ENCODE measurements at regions not wholly inside any gene's neighbourhood (a gene's known extent, or its start where the extent isn't known, plus 50 kb on each side); places are given as distances from the start of the nearest gene placed in this dataset.

DNA sequence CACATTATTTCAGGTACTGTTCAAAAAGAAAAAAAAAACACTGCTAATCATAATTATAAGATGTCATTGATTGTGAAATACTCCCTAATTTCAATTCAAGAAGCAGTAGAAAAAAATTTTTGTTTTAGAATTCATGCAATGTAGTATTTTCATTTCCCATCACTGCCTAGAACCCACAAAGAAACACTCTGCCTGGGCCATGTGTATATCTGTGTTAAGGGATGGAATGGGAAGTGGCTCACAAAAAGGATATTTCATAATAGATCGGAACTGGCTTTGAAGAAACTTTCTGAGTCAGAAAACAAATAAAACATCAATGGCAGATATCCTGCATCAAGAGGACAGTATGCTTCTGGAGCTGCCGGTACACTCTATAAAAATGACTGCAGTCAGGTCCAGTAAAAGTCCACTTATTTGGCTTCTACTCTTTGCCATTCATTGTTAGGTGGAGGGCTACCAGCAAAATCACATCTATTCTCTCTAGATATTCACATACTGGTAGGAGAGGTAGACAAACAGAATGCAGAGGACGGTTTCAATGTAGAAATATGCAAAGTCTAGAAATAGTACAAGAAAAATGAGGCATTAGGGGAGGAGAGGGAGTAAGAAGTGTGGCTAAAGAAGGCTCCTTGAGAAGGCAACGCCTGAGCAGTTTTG lies 135.0 kb upstream of the TNFAIP3 start:
- TF ChIP-seq, protein P1, sequence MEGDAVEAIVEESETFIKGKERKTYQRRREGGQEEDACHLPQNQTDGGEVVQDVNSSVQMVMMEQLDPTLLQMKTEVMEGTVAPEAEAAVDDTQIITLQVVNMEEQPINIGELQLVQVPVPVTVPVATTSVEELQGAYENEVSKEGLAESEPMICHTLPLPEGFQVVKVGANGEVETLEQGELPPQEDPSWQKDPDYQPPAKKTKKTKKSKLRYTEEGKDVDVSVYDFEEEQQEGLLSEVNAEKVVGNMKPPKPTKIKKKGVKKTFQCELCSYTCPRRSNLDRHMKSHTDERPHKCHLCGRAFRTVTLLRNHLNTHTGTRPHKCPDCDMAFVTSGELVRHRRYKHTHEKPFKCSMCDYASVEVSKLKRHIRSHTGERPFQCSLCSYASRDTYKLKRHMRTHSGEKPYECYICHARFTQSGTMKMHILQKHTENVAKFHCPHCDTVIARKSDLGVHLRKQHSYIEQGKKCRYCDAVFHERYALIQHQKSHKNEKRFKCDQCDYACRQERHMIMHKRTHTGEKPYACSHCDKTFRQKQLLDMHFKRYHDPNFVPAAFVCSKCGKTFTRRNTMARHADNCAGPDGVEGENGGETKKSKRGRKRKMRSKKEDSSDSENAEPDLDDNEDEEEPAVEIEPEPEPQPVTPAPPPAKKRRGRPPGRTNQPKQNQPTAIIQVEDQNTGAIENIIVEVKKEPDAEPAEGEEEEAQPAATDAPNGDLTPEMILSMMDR (IDR thresholded peaks at IDR 0.05), result no peak
- H3K9me3 ChIP-seq, result no peaks in the 10 kb centered on the region
- no peaks in the 10 kb centered on the region for H3K27me3 ChIP-seq (replicated peaks; ENCODE audit: insufficient read depth)
- H3K36me3 ChIP-seq, result no peaks in the 10 kb centered on the region
- peaks cover 7 to 8% of the 10 kb centered on the region in 2 donors for H3K4me1 ChIP-seq (ENCODE audit: control insufficient read depth in 1 of 2, low read depth in 2 of 2)
- no peak overlapping the region for H3K4me3 ChIP-seq
- DNase-seq (ENCODE audit: low spot score), result no peak
- no peak for ATAC-seq (ENCODE audit: insufficient number of reproducible peaks, low FRiP score, low read depth)
- H3K27ac ChIP-seq, result no peak overlapping the region

DNA sequence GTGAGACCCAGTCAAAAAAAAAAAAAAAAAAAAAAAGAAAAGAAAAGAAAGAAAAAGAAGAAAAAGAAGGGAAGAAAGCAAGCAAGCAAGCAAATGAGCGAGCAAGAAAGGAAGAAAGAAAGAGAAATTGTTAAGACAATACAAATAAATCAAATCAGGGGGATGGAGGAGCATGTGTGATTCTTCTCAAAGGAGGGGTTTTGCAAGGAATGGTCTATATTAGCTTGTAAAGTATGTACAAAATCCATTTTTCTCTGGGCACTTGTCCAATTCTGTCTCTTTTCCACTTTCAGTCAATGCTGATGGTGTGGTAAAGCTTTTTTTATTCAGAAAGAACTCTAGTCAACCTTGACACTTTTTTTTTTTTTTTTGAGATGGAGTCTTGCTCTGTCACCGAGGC lies 133.7 kb upstream of the TNFAIP3 start:
- H3K36me3 ChIP-seq, result no peaks in the 10 kb centered on the region
- H3K4me1 ChIP-seq (ENCODE audit: control insufficient read depth in 1 of 2, low read depth in 2 of 2), result peaks cover 7% of the 10 kb centered on the region in 2 donors
- TF ChIP-seq, protein P1 (IDR thresholded peaks at IDR 0.05), result no peak
- no peak overlapping the region for H3K4me3 ChIP-seq
- no peaks in the 10 kb centered on the region for H3K27me3 ChIP-seq (replicated peaks; ENCODE audit: insufficient read depth)
- H3K9me3 ChIP-seq, result no peaks in the 10 kb centered on the region
- DNase-seq (ENCODE audit: low spot score), result no peak
- H3K27ac ChIP-seq, result no peak overlapping the region
- ATAC-seq (ENCODE audit: insufficient number of reproducible peaks, low FRiP score, low read depth), result no peak

DNA sequence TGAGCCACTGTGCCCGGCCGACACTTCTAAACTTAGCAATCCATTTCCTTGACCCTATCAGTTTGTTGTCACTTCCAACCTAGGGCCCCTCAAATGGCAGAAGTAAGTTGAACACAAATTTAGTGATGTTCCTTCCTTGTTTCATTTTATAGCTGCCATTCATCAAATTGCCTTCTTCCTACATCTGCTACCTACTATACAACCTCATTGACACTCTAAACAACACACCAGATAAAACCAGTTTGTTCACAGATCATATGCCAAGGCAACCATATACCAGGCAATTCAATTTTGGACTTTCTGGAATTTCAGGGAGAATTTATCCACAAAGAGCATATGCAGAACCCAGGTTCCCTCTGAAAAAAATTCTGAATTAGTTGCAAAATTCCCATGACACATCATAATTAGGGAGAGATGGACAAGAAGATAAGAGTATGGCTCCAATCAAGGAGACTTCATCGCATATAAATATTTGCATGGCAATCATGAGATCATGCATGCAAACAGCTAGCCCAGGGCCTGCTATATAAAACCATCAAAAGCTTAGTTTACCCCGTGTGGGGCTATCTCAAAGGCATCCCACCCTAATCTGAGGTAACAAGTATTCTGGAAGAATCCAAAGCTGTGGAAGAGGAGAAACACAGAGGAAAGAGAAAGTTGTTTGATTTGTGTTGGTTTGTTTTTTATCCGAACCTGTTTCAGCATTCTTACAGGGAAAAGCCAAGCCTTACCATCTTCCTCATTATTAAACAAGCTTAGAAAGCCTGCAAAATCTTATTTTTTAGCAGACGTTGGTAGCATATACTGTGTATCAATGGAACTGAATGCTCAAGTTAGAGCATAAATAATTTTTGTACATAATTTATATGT lies 132.8 kb upstream of the TNFAIP3 start:
- no peak for DNase-seq (ENCODE audit: low spot score)
- Histone ChIP-seq H3K27ac (no peak overlapping the region), H3K4me1 (ENCODE audit: control insufficient read depth in 1 of 2, low read depth in 2 of 2) (peaks cover 0 to 4% of the 10 kb centered on the region in 2 donors), H3K4me3 (no peak overlapping the region), H3K36me3 (no peaks in the 10 kb centered on the region), H3K9me3 (no peaks in the 10 kb centered on the region), H3K27me3 (replicated peaks; ENCODE audit: insufficient read depth) (no peaks in the 10 kb centered on the region)
- no peak for ATAC-seq (ENCODE audit: insufficient number of reproducible peaks, low FRiP score, low read depth)
- TF ChIP-seq, protein P1 (IDR thresholded peaks at IDR 0.05), result no peak

DNA sequence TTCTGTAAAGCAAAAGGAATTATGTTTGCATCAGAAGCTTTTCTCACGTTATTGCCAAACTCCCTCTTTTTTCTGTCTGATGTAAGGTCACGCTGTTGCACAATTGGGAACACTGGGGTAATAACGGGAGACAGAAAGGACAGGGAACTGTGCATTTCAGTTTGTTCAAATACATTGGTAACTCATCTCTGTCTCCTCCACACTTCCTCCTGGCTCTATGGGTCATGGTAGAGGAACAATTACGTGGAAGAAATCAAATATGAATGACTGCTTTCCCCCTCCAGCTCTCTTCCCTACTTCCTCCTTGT lies 132.2 kb upstream of the TNFAIP3 start:
- Histone ChIP-seq H3K9me3 (no peaks in the 10 kb centered on the region), H3K27ac (no peak overlapping the region), H3K4me3 (no peak overlapping the region), H3K27me3 (replicated peaks; ENCODE audit: insufficient read depth) (no peaks in the 10 kb centered on the region), H3K4me1 (ENCODE audit: control insufficient read depth in 1 of 2, low read depth in 2 of 2) (peaks cover 0 to 4% of the 10 kb centered on the region in 2 donors), H3K36me3 (no peaks in the 10 kb centered on the region)
- DNase-seq (ENCODE audit: low spot score) (no peak), ATAC-seq (ENCODE audit: insufficient number of reproducible peaks, low FRiP score, low read depth) (no peak)
- TF ChIP-seq, protein P1 (IDR thresholded peaks at IDR 0.05), result no peak

DNA sequence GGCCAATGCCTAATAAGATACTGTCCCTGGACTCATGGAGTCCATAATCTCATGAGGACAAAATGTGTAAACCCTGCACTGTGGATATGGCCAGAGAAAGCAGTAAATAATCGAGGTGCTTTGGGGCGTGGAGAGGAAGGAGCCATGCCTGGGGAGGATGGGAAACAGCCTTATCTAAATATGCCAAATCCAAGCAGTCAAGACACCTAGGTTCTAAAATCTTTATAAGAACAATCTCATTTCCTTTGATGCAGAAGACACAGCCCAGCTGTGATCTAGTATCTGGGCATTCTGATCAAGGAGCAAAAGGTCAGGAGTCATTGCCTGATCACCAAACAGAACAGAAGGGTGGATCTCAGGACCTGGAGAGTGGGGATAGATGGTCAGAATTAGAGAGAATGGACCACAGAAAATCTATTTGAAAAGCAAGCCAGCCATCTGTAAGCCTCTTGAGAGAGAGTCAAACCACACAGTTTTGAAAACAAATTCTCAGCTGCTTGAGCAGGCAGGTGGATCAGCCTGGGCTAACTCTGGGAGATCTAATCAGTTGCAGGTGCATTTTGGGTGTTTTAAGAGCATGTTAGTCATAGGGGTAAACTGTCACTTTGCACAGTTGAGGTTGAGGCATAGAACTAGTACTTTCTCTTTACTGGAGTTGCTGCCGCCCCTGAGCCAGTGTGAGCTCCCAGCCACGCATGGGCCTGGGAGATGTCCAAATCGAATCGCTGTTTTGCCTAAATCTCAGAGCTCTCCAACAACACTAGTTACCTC lies 130.8 kb upstream of the TNFAIP3 start:
- Histone ChIP-seq H3K4me3 (no peak overlapping the region), H3K27me3 (replicated peaks; ENCODE audit: insufficient read depth) (no peaks in the 10 kb centered on the region), H3K4me1 (ENCODE audit: control insufficient read depth in 1 of 2, low read depth in 2 of 2) (peaks cover 0 to 4% of the 10 kb centered on the region in 2 donors), H3K36me3 (no peaks in the 10 kb centered on the region), H3K27ac (no peak overlapping the region), H3K9me3 (no peaks in the 10 kb centered on the region)
- ATAC-seq (ENCODE audit: insufficient number of reproducible peaks, low FRiP score, low read depth) (no peak), DNase-seq (ENCODE audit: low spot score) (no peak)
- TF ChIP-seq, protein P1 (IDR thresholded peaks at IDR 0.05), result no peak

Data from thoracic aorta (tissue), 2 donors.